IPS-18a (cell line): ENCODE measurements at regions not wholly inside any gene's neighbourhood (a gene's known extent, or its start where the extent isn't known, plus 50 kb on each side); places are given as distances from the start of the nearest gene placed in this dataset.

Experiments
- H3K27ac ChIP-seq: one replicate; pipeline ENCODE4 v1.5.1; 2013; ENCODE audit warnings: low read length
- H3K27me3 ChIP-seq: one replicate; pipeline ENCODE4 v1.6.1; 2013; ENCODE audit warnings: mild to moderate bottlenecking, low read length; ENCODE audit not compliant: control insufficient read depth, insufficient read depth
- H3K36me3 ChIP-seq: one replicate; pipeline ENCODE4 v1.6.1; 2013; ENCODE audit warnings: low read depth, low read length; ENCODE audit not compliant: control insufficient read depth
- H3K4me1 ChIP-seq: one replicate; pipeline ENCODE4 v1.6.1; 2013; ENCODE audit warnings: low read depth, low read length; ENCODE audit not compliant: control insufficient read depth
- H3K4me3 ChIP-seq: one replicate; pipeline ENCODE4 v1.5.1; 2013; ENCODE audit warnings: low read length
- H3K9ac ChIP-seq: one replicate; pipeline ENCODE4 v1.6.1; 2013; ENCODE audit warnings: mild to moderate bottlenecking, low read length, moderate library complexity
- H3K9me3 ChIP-seq: one replicate; pipeline ENCODE4 v1.6.1; 2013; ENCODE audit warnings: low read depth, low read length; ENCODE audit not compliant: control insufficient read depth

- H3K4me1 ChIP-seq, result no peaks in the 10 kb centered on the region
- no peak overlapping the region for H3K27ac ChIP-seq
- no peaks in the 10 kb centered on the region for H3K36me3 ChIP-seq
- H3K9me3 ChIP-seq, result no peaks in the 10 kb centered on the region
- no peaks in the 10 kb centered on the region for H3K27me3 ChIP-seq
- no peak overlapping the region for H3K4me3 ChIP-seq
- H3K9ac ChIP-seq, result no peak overlapping the region
Observed at GRCh38 chr14:97287956-97288355, 490.8 kb downstream of the VRK1 start.

- no peak overlapping the region for H3K9ac ChIP-seq
- no peak overlapping the region for H3K27ac ChIP-seq
- no peak overlapping the region for H3K4me3 ChIP-seq
- H3K36me3 ChIP-seq, result no peaks in the 10 kb centered on the region
- no peaks in the 10 kb centered on the region for H3K27me3 ChIP-seq
- no peaks in the 10 kb centered on the region for H3K9me3 ChIP-seq
- H3K4me1 ChIP-seq, result no peaks in the 10 kb centered on the region
Observed at GRCh38 chr14:97290065-97290464, 492.9 kb downstream of the VRK1 start.

GRCh38 chr14:97290977-97291376 lies 493.8 kb downstream of the VRK1 start:
- Histone ChIP-seq H3K27me3 (no peaks in the 10 kb centered on the region), H3K27ac (no peak overlapping the region), H3K9me3 (no peaks in the 10 kb centered on the region), H3K36me3 (no peaks in the 10 kb centered on the region), H3K9ac (no peak overlapping the region), H3K4me1 (no peaks in the 10 kb centered on the region), H3K4me3 (no peak overlapping the region)

GRCh38 chr14:97293659-97294058 lies 496.5 kb downstream of the VRK1 start:
- no peaks in the 10 kb centered on the region for H3K27me3 ChIP-seq
- H3K9ac ChIP-seq, result no peak overlapping the region
- no peaks in the 10 kb centered on the region for H3K36me3 ChIP-seq
- H3K4me1 ChIP-seq, result no peaks in the 10 kb centered on the region
- no peaks in the 10 kb centered on the region for H3K9me3 ChIP-seq
- H3K4me3 ChIP-seq, result no peak overlapping the region
- H3K27ac ChIP-seq, result no peak overlapping the region

GRCh38 chr14:97295108-97295710 lies 498.0 kb downstream of the VRK1 start:
- Histone ChIP-seq H3K27ac (no peak overlapping the region), H3K36me3 (no peaks in the 10 kb centered on the region), H3K27me3 (no peaks in the 10 kb centered on the region), H3K4me3 (no peak overlapping the region), H3K4me1 (no peaks in the 10 kb centered on the region), H3K9me3 (no peaks in the 10 kb centered on the region), H3K9ac (no peak overlapping the region)

GRCh38 chr14:97296176-97296575 lies 499.0 kb downstream of the VRK1 start:
- no peaks in the 10 kb centered on the region for H3K9me3 ChIP-seq
- no peaks in the 10 kb centered on the region for H3K27me3 ChIP-seq
- no peak overlapping the region for H3K4me3 ChIP-seq
- no peak overlapping the region for H3K27ac ChIP-seq
- no peaks in the 10 kb centered on the region for H3K4me1 ChIP-seq
- no peak overlapping the region for H3K9ac ChIP-seq
- H3K36me3 ChIP-seq, result no peaks in the 10 kb centered on the region

- no peaks in the 10 kb centered on the region for H3K27me3 ChIP-seq
- H3K9ac ChIP-seq, result no peak overlapping the region
Observed at GRCh38 chr14:97297100-97297499, 499.9 kb downstream of the VRK1 start.

GRCh38 chr14:97298331-97298730 lies 501.1 kb downstream of the VRK1 start:
- Histone ChIP-seq H3K9ac (no peak overlapping the region), H3K4me1 (no peaks in the 10 kb centered on the region), H3K27ac (no peak overlapping the region), H3K4me3 (no peak overlapping the region), H3K36me3 (no peaks in the 10 kb centered on the region), H3K9me3 (no peaks in the 10 kb centered on the region), H3K27me3 (no peaks in the 10 kb centered on the region)

More at GRCh38 chr14:97297100-97297499, 499.9 kb downstream of the VRK1 start:
- Histone ChIP-seq H3K4me1 (no peaks in the 10 kb centered on the region), H3K4me3 (no peak overlapping the region), H3K27ac (no peak overlapping the region), H3K9me3 (no peaks in the 10 kb centered on the region), H3K36me3 (no peaks in the 10 kb centered on the region)

GRCh38 chr14:97298736-97299135 lies 501.6 kb downstream of the VRK1 start:
- Histone ChIP-seq H3K27me3 (no peaks in the 10 kb centered on the region), H3K36me3 (no peaks in the 10 kb centered on the region), H3K4me3 (no peak overlapping the region), H3K27ac (no peak overlapping the region), H3K9ac (no peak overlapping the region), H3K9me3 (no peaks in the 10 kb centered on the region), H3K4me1 (no peaks in the 10 kb centered on the region)

- H3K27ac ChIP-seq, result no peak overlapping the region
- no peaks in the 10 kb centered on the region for H3K4me1 ChIP-seq
- no peaks in the 10 kb centered on the region for H3K27me3 ChIP-seq
- no peaks in the 10 kb centered on the region for H3K36me3 ChIP-seq
- H3K4me3 ChIP-seq, result no peak overlapping the region
- no peak overlapping the region for H3K9ac ChIP-seq
- H3K9me3 ChIP-seq, result no peaks in the 10 kb centered on the region
Observed at GRCh38 chr14:97299661-97300060, 502.5 kb downstream of the VRK1 start.

- Histone ChIP-seq H3K4me3 (no peak overlapping the region), H3K27ac (no peak overlapping the region), H3K4me1 (no peaks in the 10 kb centered on the region), H3K9ac (no peak overlapping the region), H3K9me3 (no peaks in the 10 kb centered on the region), H3K27me3 (no peaks in the 10 kb centered on the region), H3K36me3 (no peaks in the 10 kb centered on the region)
Observed at GRCh38 chr14:97301931-97302559, 504.9 kb downstream of the VRK1 start.

- no peak overlapping the region for H3K27ac ChIP-seq
- H3K36me3 ChIP-seq, result no peaks in the 10 kb centered on the region
- no peak overlapping the region for H3K4me3 ChIP-seq
- no peak overlapping the region for H3K9ac ChIP-seq
- H3K9me3 ChIP-seq, result no peaks in the 10 kb centered on the region
- H3K27me3 ChIP-seq, result no peaks in the 10 kb centered on the region
- no peaks in the 10 kb centered on the region for H3K4me1 ChIP-seq
Observed at GRCh38 chr14:97306133-97306759, 509.1 kb downstream of the VRK1 start.
